ENCODE measurements at regions not wholly inside any gene's neighbourhood (a gene's known extent, or its start where the extent isn't known, plus 50 kb on each side); places are given as distances from the start of the nearest gene placed in this dataset.

DNA sequence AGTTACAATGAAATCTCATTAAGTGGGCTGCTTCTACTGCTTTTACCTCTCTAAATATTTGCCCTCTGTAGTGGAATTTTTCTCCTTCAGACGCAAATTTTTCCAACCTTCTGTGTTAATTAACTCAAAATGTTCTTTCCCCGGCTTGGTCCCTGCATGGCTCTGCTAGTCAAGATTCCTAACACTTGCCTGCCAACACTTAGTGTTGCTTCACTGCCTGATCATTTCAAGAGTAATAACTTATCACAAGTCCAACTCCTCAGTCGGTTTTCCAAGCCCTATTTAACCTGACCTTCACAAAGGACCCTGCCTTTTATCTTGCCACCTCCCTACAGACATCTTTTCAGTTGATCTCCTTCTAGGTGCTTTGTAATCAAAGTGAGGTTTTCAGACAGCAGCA, 142.7 kb downstream of the HRH4 start:
- TF ChIP-seq, protein P1, sequence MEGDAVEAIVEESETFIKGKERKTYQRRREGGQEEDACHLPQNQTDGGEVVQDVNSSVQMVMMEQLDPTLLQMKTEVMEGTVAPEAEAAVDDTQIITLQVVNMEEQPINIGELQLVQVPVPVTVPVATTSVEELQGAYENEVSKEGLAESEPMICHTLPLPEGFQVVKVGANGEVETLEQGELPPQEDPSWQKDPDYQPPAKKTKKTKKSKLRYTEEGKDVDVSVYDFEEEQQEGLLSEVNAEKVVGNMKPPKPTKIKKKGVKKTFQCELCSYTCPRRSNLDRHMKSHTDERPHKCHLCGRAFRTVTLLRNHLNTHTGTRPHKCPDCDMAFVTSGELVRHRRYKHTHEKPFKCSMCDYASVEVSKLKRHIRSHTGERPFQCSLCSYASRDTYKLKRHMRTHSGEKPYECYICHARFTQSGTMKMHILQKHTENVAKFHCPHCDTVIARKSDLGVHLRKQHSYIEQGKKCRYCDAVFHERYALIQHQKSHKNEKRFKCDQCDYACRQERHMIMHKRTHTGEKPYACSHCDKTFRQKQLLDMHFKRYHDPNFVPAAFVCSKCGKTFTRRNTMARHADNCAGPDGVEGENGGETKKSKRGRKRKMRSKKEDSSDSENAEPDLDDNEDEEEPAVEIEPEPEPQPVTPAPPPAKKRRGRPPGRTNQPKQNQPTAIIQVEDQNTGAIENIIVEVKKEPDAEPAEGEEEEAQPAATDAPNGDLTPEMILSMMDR (IDR thresholded peaks at IDR 0.05): no peak
- TF ChIP-seq ZFX (IDR thresholded peaks at IDR 0.05; ENCODE audit: borderline replicate concordance): no peak

All from 22Rv1 (cell line).